Stimulated activated CD4-positive, alpha-beta T cell treated with anti-CD3 and anti-CD28 coated beads, Interleukin-15, amount 100 ng/mL, for 1 hour (primary cell): ENCODE measurements at regions not wholly inside any gene's neighbourhood (a gene's known extent, or its start where the extent isn't known, plus 50 kb on each side); places are given as distances from the start of the nearest gene placed in this dataset.
"Not testable (repeated sequence)": the region's sequence is repeated elsewhere in the genome, so short reads cannot be mapped to it uniquely, and the experiment has no call there.

ENCODE experiments used
- DNase-seq, 2 donors: peaks; one replicate each; pipeline ENCODE4 v3.0.0-alpha.2; 2020; ENCODE audit warnings: low read depth in 1 of 2, low spot score in 1 of 2

DNA sequence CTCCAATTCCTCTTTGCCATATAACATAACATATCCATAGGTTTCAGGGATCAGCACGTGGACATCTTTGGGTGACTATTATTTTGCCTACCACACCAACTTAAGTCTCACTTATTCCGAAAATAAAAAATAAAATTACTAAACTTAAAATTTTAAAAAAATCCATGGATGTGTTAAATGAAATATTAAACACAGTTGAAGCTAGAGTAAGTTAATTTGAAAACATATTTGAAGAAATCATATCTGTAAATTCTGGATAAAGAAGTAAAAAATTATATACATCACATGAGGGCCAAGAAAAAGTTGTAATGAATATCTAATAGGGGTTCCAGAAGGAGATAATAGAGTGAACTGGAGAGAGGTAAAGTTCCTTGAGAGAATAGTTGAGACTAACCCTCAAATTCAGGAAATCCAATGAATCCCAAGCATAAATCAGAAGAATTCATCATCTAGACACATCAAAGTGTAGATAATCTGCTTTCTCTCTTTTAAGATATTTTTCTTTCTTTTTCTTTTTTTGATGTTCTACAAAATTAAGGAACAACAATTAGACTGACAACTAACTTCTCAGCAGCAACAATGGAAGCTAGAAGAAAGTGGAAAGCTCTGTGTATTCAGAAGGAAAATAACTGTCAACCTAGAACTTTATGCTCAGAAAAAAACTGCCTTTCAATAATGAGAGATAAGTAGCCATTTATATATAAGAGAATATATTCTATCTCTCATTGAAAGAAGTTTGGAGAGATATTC is 147.4 kb downstream of the ABHD5 start:
- DNase-seq, result no peak

DNA sequence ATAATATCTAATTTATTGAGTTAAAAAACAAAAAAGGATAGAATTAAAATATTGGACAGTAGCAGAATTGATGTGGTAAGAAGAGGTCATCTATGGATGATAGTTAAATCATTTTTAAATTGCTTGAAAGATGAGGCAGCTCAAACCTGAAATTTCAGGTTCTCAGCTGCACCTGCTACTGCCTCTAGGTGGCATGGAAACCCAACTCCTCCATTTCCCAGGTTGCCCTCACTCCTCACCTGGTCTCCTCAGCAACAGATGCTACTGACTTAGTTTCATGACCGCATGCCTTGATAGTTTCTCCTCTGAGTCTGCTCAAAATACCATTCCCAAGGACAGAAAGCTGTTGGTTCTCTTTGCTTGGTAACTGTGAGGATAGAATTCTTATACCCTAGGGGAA is 148.1 kb downstream of the ABHD5 start:
- no peak for DNase-seq

DNA sequence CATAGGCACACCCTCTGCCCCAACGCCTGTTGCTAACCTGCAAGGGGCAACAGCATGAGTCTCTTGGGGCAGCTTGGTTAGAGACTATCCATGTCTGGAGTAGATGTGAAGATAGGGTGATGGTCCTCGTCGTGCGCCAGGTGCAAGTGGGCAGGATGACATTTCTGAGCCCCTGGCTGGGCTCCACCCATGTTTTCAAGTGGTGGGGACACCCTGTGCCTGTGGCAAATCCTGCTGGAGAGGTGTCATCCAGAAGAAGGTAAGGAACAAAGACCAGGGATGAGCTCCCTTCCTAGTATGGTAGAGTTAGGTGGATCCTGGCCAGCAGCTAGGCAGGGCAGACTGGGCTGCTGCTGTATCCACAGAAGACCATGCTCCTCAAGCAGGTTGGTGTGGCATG is 152.6 kb downstream of the ABHD5 start:
- DNase-seq, result no peak

DNA sequence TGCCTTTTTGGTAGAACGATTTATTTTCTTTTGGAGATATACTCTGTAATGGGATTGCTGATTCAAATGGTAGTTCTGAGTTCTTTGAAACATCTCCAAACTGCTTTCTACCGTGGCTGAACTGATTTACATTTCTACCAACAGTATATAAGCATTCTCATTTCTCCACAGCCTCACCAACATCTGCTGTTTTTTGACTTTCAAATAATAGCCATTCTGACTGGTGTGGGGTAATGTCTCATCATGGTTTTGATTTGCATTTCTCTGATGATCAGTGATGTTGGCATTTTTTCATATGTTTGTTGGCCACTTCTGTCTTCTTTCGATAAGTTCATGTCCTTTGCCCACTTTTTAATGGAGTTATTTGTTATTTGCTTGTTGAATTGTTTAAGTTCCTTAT is 154.0 kb downstream of the ABHD5 start:
- no peak for DNase-seq

DNA sequence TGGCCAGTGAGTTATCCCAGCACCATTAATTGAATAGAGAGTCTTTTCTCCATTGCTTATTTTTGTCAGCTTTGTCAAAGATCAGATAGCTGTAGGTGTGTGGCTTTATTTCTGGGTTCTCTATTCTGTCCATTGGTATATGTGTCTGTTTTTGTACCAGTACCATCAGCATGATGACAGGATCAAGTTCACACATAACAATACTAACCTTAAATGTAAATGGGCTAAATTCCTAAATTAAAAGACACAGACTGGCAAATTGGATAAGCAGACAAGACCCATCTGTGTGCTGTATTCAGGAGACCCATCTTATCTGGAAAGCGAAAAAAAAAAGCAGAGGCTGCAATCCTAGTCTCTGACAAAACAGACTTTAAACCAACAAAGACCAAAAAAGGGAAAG is 154.8 kb downstream of the ABHD5 start:
- not testable (repeated sequence) for DNase-seq

DNA sequence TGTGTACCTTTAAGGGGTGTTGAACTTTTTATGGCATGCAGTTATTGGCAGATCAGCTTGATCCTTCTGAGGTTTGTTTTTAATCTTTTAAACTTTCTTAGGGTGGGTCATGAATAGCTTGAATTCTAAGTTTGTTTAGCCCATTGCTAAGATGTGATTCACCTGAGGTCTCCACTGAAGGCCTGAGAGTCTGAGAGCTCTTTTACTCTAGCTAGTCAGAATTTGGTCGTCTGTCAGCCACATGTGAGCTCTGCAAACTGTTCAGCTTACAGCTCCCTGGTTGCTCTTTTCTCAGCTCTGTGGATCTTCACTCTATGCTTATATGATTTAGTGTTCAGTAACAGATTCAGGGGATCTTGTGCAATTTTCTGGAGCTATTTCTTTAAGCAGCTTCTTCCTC is 161.3 kb downstream of the ABHD5 start:
- DNase-seq, result no peak

DNA sequence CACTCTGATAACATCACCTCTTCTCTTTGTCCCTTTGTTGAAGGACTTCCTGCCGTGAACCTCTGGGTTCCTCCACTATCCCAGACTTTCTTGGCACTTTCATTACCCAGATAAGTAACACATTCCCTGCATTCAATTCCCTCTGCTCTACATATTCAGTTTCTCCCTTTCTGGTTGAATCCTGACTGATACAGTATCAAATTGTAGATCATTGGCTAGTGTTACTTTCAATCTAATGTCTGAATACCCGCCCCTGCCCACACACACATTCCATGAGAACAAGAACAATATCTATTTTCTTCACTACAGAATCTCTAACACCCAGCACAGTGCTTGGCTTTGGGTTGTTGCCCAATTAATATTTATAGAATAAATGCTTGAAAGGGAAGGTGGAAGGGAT is 163.5 kb downstream of the ABHD5 start:
- DNase-seq, result no peak

DNA sequence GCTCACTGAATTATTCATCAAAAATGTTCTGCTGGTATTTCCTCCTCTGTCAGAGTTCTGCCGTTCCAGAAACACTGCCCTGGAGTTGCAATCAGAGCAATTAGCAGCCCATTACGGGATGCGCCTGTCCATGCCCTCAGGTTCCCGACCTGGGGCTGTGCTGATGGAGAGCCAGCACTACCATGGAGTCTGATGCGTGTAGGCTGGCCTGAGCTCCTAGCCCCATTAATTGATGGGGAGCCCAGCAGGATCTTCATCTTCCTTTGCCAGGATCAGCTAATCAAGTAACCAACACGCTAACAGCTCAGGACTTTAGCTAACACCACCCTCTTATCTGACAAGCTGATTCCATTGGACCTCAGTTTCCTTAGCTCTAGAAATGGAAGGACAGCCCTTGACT is 164.2 kb downstream of the ABHD5 start:
- DNase-seq, result no peak

DNA sequence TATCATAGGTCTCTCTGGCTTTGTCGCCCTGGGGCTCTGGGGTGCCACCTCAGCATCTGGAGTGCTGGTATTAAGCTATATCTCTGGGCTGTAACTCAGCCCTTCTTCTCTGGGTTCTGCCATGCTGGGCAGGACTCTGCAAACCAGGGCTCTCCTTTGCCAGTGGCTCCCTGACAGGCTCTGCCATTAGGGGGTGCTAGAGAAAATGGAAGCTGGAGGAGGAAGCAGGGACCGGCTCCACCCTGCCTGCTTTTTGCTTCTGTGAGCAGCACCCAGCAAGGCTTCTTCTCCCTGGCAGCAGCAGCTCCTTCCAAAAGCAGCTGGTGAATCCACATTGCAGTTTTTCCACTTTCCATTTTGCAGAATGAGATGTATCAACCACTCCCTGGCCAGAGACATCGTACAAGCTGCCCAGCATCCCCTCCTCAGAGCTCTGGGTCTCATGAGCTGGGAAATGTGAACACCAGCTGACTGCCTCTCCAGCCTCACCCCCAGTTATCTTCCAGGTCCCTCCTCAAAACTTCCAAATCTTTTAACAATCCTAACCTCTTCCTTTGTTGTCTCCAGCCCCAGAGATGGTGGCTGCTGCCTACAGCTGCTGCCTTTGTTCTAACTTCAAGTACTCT is 165.0 kb downstream of the ABHD5 start:
- DNase-seq, result peak in 1 of 2 donors; percentile 5

DNA sequence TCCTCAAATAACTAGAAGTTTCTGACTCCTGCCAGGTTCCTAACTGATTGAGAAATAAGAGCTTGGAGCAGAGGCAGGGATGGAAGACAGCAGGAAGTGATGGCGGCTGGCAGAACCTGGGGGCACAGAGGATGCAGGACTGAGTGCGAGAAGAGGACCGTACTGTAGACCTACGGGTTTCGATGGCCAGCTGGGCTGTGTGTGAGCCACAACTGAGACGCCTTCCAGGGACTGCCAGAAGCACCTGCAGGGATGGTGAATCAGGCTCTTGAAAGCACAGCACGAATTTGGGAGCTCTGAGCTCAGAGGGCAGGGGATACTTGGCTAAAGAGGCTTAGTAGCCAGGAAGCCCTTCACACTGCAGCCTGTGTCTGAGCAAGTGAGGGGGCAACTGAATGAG is 165.6 kb downstream of the ABHD5 start:
- no peak for DNase-seq

DNA sequence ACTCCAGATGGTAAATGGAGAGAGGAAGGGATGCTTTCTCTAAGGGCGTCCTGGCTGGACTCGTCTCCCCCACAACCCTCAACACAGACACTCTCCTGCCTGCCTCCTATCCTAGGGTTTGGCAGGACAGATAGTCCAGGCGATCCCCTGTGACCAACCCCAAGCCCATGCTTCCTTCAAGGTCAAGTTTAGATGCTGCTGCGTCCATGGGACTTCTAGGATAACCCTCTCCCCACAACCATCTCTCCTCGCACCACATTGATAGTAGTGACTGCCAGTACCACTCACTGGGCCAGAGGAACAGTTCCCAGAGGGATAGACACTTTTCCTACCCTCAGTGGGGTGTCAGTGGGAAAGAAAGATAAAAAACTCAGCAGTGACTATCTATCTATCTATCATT is 166.0 kb downstream of the ABHD5 start:
- DNase-seq, result no peak

DNA sequence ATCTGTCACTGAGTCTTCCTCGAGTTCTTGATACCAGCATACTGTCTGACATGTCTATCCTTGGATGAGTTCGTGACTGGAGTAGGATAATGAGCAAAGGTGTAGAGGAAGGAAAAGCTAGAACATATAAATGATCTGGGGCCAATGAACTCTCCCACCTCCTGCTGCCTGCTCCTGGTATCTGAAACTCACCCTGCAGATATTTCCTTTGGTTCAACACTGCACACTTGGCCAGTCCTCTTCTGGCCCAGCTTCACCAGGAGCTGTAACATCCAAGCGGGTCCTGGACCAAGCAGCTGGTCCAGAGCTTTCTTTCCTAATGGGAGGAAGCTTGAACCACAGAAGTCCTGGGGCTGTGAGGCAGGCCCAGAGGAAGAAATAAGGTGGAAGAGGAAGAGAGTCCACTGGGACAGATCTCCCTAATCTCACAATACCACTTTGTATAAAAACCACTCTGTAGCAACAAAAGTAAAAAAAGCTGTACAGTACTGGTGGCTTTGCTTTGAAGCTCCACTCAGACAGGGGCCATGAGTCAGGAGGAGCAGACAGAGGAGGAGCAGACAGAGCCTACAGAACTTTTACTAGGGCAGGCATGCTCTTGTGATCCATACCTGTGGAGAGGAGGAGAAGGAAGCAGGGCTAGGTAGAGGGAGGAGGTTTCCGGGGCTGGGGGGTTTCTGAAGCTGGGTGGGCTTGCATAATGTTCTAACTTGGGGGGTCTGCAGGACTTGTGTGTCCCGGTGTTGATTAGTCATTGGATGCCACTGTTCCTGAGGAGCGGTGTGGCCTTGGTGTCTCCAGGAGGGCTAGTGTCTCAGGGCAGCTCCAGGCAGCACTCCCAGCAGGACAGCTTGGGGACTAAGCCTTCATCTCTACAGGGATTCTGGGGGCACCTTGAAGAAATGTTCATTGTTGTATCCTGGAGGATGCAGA is 166.9 kb downstream of the ABHD5 start:
- no peak for DNase-seq

DNA sequence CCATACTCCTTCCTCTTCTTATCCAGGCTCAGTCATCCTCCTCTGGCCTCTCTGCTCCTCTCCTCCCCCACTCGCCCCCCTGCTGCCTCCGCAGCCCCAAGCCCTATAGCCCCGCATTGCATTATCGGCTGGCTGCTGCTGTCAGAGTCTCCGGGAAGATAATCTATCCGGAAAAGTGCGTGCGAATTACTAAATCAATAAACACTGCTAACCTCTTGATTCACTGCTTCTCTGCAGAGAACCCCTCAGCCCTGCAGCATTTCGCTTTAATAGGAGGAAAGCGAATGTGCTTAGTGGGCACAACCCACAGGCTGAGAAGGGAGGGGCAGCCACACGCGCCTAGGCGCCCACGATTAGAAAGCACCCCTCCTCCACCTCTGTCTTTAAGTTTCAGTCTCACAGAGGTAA is 167.6 kb downstream of the ABHD5 start:
- DNase-seq, result no peak

DNA sequence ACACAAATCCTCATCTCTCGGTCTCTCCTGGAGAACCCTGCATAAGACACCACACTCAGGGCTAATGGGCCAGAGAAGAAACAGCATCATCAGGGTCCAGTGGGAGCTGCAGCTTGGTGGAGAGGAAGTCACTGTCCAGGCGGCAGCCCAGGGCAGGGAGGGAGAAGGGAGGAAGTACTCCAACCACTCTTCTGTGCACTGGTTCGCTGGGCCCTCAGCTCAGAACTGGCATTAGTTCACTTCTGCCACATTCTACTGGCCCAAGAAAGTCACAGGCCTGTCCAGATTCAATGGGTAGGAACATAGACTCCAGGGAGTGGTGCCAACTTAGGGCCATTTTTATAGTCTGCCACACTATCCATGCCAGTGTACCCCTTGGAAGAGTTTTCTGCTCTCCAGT is 169.0 kb downstream of the ABHD5 start:
- no peak for DNase-seq

DNA sequence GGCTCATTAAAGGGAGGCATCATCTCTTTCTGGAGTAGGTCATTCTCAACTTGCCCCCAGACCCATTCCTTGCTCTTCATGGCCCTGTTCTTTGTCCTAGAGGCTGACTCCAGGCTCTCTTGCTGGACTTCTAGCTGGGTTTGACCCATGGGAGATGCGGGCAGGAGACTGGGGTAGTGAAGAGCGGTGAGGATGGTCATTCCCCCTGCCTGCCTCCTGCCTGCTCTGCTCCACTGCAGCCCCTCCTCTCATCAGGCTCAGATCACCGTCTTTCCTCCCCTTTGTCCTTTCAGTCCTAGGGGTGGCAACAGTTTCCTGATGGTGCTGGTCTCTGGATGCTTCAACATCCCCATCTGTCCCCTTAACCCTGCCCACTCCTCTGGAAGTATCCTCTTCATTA is 170.9 kb downstream of the ABHD5 start:
- no peak for DNase-seq

DNA sequence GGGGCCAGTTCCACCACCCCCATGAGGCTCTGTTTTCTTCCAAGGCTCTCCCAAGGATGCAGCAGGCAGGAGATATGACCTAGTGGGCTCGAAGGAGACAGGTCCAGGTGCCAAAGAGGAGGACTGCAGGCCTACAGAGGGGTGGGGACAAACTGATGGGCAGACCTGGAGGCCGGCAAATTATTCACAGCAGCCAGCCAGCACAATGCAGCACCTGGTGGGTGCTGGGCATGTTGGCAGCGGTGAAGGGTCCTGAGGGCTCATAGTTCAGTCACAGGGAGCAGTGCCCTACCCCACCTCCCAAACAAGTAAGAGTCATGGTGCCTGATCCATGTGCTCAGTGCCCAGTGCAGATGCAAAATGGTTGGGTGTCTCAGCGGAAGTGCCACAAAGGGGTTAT is 171.7 kb downstream of the ABHD5 start:
- DNase-seq, result no peak

DNA sequence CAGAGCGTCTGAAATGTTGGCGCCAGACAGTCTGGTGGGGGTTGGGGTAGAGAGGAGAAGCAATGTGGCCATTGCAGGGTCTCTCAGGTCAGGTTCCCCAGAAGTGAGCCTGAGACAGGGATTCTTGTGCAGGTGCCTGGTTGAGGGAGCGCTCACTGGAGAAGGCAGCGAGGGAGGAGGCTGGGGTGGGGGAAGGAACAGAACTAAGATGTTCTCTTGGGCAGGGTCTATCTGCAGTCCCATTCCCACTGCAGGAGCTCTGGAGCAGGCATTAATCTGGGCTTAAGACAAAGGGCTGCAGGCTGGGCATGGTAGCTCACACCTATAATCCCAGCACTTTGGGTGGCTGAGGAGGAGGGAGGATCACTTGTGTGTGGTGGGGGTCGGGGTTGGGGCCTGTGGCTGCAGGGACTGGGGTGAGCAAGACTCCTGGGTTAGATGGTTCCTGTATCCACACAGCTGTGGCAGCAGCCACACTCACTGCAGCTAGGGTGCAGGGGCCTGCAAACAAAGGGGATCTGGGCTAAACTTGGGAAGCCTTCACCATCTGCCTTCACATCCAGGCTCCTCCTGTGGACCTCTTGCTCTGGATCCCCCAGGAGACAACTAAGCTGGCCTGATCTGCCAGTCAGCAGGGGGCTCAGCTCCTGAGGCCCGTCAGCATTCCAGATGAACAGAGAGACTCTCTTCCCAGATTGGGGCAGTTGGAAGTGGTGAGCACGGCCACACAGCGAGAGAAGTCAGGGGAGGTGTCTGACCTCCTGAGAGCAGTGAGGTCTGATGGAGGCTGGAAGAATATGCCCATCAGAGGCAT is 172.5 kb downstream of the ABHD5 start:
- DNase-seq, result no peak

DNA sequence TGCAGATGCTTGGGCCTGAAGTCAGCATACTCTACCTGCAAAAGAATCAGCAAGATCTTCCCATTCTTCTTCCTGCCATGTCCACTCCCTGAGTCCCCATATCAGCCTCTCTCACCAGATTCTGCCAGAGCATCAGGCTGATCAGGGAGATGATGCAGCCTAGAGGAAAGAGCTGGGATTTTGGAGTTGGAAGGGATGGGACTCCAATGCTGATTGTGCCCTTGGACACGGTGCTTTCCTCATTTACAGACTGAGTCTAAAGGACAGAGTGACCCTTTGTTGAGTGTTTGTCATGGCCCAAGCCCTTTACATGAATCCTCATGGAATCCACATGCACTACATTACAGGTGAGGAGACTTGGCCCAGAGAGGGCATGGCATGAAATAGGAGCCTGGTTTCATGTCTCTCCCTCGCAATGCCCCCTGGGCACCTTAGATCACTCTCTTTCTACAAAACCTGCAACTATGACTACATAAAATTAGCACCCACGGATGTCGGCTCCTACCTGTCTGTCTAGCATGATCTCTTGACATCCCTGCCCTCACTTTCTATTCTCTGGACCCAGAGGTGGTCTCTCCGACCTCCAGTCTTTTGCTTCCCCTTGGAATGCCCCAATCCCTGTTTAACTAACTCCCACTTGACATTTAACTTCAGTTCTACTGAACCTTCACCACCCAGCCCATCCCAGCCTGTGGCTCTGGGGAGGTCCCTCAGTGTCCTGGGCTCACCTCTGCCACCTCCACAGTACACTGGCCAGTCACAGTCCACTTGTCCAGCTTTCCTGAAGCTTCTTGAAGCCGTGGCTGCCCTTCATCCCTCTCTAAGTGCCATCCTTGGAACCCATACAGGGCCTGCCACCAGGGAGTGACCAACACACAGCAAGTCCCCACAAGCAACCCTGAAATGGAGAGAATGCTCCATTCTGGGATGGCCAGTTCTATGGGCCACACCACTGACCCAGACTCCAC is 173.5 kb downstream of the ABHD5 start:
- DNase-seq, result no peak

DNA sequence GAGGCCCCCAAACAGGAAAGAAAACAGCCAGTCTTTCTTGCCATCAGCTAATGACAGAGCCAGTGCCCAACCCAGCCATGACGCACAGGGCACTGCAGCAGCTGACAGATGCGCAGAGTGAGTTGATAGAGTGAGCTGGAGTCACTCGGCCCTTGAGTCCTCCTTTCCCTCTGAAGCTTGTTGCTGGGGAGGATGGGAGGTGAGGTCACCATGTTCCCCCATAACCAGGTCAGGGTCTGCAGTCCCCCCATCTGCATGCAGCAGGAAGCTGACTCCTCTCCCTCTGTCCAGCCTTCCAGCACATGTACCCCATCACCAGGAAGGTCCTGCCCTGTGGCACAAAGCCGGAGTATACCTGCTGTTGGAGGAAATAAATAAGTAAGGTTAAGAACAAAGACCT is 174.6 kb downstream of the ABHD5 start:
- DNase-seq, result no peak
